HG03196 (cell line): ENCODE measurements at regions not wholly inside any gene's neighbourhood (a gene's known extent, or its start where the extent isn't known, plus 50 kb on each side); places are given as distances from the start of the nearest gene placed in this dataset.

Experiments used
- ATAC-seq: cut with Tn5 transposase; IDR thresholded peaks from one replicate; pipeline ENCODE4 v1.9.1; 2021; ENCODE audit not compliant: unreplicated experiment

DNA sequence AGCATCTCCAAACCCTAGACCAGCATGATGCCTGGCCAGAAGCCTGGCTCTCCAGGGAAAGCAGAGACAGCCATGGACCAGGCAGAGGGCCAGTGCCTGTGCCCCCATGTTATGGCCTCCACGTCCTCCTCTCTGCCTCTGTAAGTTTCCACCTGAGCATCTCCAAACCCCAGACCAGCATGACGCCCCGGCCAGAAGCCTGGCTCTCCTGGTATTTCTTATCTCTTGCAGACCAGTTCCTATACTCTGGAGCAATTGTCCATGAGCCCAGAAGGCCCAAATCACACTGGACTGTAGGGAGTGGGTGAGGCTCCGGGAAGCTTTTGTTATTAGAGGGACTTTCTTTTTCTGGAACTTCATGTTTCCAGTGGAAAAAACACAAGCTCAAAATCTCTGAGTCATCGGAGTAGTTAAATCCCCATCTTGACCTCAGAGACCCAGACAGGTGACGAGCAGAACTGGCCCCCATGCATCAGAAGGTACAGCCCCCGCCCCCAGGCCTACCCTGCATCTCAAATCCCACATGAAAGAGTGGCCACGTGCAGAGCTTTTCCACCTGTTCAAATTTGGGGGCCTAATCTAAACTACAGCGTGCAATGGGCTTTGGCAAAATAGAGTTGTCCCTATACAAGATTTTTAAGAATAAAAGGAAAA lies 110.2 kb upstream of the FOXQ1 start:
- no peak for ATAC-seq

DNA sequence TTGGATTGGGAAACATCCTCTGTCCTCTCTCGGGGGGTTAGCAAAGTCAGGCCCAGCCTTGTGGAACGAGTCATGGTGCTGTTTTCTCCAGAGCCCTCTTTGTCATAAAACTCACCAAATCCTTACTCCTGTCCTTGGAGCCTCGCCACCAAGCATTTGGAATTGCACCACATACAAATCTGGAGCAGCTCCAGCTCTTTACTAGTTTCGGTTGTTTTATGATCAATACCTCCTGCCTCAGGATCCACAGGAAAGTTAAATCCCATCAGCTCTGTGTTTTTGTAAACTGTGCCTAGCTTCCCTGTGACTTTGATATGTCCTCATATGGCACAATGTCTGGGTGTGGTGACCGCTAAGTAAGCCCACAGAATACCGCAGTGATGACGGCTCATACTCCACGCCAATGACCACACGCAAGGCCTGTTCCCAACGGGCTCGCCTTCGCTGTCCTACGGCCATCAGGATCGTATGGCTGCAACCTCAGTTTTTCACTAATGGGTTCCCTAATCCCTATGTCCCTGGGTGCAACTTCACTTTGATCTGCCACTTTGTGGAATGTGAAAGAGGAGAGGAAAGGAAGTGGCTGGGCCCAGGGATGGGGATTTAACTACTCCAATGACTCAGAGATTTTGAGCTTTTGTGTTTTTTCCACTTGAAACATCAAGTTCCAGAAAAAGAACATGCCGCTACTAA lies 111.3 kb upstream of the FOXQ1 start:
- ATAC-seq = no peak

DNA sequence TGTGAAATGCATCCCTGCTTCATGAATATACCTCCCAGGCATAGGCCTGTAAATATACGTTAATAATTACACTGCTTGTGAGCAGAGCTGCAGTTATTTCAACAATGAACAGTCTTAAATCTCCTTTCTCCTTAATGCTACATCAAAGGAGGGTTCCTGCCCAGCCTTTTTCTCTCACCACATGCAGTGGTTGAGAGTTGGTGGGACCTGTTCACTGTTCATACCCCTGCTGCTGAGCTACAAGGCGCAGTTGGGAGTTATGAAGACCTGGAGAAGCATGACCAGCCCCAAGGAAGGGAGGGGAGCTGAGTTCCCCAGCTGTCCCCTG lies 111.9 kb upstream of the FOXQ1 start:
- ATAC-seq = no peak

DNA sequence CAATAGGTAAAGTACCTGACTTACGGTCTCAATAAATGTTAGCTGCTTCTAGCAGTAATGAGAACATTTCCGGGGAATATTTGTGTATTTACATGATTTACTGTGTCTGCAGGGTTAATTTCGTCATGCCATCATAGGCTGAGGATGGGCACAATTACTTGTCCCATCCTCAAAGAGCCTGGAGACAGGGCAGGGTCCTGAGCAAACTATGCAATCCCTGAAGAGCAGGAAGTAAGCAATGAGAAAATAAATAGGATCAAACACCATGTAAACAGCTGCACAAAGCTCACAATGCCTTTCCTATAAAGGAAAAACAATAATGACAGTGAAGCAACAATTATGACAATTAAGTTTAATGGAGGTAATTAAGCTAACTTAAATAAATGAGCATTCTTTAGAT lies 114.6 kb upstream of the FOXQ1 start:
- ATAC-seq = no peak

DNA sequence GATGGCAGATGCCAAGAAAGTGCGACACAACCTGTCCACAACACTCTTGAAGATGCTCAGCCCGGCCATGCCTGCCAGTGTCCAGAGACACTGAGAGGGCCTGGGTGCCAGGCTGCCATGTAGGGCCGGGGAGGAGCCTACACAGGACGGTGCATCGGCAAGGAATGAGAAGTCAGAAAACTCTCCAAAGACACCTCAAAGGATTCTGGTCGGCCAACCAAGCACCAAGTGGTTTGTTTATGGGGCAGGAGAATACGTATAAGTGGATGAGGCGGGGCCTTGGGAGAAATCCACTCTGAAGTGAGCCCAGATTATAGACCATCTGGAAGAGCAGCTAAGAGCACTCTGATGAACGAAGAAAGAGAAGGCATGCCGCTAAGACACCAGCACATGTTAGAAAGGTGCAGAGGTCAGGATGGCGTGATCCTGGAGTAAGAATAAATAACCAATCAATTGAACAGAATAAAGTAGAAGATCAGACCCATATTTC lies 120.7 kb upstream of the FOXQ1 start:
- no peak for ATAC-seq

DNA sequence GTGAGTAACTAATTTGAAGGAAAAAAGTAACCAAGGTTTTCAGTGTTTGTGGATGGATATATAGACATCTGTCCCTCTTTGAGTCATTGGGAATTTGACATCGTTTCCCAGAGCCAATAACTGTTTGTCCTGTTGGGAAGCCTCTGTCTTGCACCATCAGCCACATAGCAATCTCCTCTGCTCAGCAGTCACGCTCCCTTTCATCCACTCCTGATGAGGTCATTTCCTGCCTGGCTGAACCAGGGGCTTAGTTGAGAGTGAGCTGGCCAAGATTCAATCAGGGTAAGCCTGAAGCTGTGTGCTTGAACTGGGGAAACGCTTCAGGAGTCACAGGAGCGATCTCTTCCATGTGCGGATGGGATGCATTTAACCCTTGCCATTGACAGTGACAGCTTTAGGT lies 121.5 kb upstream of the FOXQ1 start:
- no peak for ATAC-seq

DNA sequence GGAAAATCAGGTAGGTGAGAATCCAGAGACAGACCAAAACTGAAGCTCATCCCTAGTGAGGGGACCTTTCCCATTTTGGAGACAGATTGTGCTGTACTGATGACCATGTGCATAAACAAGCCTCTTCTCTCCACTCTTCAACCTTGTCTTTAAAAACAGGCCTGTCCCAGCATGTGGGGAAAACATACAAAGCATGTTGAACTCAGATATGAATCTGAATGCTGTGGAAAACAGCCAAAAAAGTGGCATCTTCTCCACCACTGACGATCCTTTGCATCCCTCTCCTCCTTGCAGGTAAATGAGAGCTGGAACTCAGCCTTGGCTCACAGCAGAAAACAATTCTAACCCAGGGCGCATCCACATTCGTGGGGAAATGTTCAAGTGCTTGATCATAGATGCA lies 123.7 kb upstream of the FOXQ1 start:
- no peak for ATAC-seq

DNA sequence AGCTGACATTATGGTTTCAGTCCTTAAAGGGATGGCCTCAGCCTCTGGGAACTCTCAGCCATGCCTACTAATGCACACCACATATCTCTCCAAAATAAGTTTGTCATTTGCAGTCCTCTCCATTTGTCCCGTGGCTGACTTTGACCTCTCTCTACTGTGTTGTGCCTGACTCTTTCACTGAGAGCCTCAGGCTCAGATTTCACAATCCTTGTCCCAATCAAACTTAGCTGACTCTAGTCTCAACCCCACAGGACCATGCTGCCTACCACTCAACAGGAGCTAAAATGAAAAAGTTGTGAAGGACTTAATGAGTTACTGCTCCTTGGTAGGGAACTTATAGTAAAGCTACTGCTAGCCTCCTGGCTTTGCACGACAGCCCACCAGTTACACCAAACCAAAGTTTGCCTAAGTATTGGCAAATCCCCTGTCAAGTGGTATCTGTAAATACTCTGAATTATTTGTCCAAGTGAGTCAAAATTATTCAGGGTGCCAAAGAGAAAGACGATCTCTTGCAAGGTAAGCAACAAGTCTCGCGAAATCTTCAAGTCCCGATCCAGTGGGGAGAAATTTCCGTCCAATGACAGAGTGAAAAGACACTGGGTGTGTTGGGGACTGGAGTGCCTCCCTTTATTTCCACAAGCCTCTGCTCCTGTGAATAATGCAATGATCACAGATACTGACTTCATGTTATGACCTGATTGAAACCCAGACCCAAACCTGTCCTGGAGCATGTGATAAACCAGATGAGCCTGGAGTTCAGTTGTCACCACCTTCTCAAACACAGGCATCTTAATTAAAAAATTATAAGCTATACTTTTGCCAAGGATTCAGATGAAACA lies 124.4 kb upstream of the FOXQ1 start:
- no peak for ATAC-seq

DNA sequence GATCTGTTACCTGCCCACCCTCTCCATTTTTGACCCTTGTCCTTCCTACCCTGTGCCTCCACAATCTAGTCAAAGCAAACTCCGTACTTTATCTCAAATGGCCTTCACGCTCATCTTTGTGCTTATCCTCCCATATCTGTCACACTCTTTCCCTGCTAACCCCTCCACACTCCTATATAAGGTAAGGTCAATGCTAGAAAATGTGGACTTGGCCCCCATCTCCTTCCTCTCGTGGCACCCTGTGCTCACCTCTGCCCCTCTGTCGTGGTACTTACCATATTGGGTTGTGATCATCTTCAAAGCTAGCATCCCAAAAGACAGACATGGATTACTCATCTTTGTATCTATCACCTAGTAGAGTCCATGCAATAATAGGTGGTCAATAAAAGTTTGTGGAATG lies 127.6 kb upstream of the FOXQ1 start:
- no peak for ATAC-seq

DNA sequence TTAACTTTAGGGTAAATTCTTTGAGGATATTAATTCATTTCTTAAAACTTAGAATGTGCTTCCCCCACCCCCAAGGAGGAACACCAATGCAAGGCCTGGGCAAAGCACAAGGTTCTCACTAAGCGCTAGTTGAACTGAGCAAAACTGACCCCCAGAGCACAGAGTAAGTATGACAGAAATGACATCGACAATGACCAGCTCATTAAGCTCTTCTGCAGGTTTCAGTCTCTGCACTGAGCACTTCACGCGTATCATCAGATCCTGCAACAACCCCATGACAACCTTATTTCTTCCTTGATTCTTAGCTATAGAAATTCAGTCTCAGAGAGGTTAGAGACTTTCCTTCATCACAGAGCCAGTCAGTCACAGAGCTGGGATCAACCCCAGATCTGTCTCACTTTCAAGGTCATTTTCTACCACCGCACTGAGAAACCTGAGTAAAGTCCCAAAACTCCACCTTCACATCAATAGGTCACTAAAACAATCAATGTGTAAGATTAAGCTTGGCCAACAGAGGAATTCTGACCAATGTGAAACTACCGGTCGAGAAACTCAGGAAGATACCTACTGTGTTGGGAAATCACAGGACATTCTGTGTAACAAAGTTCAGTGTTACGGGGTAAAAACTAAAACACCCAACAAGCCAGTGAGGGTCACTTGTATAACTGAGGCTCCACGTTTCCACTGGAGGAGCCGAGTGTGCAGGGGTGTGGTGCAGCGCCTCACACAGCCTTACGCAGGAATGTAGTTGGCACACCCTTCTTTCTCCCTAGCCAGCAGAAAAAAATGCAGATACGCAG lies 129.0 kb upstream of the FOXQ1 start:
- ATAC-seq = no peak

DNA sequence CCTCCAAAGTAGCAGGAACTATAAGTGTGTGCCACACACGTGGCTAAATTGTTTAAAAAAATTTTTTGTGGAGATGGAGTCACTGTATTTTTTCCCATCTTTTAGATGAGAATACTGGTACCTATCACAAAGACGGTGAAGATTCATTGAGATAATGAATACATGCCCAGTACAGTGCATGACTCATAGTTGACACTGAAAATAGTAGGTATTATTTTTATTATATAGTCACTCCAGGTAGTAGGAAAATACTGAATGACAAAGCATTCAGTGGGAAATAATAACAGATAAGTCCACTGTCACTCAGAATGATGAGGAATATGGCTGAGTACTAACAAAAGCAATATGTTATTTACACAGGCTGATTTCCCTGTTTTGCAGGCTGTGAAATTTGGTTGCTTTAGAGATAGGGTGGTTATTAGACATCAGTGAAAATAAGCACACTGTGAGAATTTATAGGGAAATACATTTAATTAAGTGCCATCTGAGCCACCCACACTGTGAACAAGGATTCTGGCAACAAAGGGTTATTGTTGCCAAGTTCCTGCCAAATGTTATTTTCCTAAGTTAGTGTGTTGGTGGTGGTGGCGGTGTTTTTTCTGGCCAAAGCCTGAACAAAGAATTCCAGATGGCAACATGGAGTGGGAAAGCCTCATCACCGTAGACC lies 129.8 kb upstream of the FOXQ1 start:
- no peak for ATAC-seq

DNA sequence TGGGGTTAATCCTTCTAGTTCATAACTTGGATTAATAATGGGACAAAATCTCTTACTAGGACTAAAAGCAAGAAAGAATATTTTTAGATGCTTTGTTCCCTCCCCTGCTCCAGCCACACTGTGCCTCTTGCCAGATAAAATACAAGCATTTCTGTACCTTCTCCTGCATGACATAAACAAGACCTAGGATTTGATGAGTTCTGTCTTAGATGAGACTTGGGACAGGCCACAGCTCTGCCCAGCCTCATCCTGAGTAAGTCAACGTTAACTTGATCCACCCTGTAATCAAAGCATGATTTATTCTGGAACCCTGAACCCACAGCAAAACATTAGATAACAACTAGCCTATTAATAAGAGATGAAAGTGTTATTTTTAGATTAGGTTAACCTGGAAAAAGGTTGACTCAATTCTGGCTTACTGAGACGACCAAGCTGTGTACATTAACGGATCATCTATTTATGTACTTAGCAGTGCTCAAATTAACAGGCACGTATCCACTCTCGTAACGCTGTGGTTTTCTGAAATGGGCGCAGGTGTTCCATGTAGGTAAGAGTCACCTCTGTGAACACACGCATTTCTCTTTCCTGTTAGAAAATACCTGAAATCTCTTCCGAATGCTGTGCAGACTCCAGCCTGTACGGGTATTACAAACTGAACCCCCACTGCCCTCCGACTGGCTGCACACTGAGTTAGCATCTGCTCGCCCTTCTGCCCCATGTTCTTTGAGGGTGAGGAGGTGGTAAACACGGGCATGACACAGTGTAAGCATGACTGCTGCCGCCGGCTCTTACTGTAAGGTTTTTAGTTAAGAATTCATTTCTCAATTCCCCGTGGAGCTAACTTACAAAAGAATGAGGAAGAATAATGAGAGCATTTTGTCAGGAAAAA lies 132.1 kb upstream of the FOXQ1 start:
- ATAC-seq = no peak

DNA sequence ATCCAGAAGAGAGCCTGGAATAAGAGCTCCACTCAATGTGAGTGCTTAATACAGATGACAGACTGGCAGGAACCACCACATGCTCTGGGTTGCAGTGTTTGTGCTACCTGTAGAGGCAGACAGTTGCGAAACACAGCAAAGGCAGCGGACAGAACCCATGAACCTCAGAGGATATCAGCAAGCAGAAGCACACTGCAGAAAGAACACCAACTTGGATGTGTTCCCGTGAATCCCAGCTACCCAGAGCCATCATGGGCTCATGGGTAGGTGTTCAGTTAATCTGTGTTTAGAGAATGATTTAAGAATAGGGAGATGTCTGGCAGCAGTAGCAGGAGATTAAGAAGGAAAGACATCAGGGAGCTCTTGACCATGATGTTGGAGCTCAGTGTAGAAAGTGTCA lies 133.3 kb upstream of the FOXQ1 start:
- ATAC-seq = no peak

DNA sequence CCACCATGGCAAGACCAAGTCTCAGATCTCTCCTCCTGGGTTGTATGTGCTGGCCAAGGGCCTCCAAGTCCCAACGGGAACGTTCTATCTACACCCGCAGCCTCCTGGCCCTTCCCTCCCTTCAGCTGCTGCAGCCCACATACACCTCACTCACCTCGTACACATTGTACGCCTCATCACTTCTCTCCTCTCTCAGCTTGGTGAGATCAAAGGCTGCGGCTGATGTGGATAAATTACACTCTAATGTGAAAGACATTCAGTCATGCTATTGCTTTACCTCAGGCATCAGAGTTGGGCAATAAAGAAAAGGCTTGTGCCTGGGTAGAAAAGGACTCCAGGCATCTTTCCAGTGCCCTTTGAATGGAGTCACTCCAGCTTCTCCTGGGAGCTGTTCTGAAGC lies 135.3 kb upstream of the FOXQ1 start:
- no peak for ATAC-seq

DNA sequence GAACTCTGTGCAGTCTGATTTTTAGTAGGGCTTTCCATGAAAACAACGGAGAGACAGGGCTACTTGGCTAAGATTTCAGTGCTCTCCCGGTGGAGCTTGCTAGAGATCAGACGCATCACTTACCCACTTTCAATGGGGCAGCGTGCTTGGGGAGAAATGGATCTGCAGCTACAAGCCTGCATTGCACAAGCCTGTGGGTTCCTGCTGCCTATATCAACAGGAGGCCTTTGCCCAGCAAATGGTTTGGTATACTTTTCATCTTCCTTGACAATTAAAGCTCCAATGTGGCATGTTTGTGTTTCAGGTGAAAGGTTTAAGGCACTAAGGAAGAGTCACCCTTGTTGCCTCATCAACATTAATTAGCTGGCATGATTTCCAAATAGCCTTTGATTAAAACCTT lies 136.0 kb upstream of the FOXQ1 start:
- no peak for ATAC-seq

DNA sequence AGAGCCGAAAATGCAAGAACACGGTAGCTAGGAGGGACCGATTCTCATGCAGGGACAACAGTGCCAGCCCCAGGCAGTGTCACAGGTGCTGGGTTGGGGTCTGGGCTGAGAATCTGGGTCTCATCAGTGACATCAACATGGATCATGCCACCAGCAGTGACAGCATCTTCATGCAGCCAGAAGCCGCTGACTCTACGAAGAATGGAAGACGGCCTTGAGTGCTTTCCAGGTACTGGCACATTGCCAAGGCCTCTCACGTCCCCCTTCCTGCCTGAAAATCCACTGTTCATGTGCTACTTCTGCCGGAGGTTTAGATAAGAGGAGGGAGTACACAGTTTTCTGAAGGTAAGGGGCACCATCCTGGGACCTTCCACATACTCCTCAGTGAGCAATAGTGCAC lies 141.1 kb upstream of the FOXQ1 start:
- ATAC-seq = no peak

DNA sequence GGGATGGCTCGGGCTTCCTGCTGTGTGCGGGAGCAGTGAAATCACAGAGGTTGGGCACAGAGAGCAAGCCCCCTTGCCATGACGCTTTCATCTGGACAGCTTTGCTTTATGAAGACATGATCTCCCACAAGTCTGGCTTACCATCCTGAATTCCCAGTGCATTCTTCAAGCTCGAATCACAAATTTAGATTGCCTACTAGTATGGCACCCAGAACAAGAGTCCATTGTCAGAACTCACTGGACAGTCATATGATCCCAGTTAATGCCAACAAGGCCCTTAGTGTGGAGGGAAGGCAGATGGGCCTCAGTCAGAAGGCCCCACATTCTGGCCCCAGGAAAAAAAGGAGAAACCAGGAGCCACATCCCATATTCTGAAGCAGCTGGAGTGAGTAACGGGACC lies 147.3 kb upstream of the FOXQ1 start:
- ATAC-seq = no peak

DNA sequence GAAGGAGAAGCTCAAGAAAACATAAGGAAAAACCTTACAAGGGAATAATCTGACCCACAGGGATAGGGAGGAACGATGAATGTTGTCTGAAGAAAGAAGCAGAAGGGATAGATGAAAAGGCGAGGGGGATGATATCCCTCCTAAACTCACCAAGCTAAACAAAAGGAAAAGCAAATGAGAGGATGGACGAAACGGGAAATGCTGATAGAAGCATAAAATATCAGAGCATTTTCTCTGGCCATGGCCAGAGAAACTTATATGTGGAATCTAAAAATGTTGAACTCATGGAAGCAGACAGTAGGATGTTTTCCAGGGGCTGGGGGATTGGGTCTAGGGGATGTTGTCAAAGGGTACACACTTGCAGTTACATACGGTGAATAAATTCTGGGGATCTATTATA lies 148.4 kb upstream of the FOXQ1 start:
- no peak for ATAC-seq

DNA sequence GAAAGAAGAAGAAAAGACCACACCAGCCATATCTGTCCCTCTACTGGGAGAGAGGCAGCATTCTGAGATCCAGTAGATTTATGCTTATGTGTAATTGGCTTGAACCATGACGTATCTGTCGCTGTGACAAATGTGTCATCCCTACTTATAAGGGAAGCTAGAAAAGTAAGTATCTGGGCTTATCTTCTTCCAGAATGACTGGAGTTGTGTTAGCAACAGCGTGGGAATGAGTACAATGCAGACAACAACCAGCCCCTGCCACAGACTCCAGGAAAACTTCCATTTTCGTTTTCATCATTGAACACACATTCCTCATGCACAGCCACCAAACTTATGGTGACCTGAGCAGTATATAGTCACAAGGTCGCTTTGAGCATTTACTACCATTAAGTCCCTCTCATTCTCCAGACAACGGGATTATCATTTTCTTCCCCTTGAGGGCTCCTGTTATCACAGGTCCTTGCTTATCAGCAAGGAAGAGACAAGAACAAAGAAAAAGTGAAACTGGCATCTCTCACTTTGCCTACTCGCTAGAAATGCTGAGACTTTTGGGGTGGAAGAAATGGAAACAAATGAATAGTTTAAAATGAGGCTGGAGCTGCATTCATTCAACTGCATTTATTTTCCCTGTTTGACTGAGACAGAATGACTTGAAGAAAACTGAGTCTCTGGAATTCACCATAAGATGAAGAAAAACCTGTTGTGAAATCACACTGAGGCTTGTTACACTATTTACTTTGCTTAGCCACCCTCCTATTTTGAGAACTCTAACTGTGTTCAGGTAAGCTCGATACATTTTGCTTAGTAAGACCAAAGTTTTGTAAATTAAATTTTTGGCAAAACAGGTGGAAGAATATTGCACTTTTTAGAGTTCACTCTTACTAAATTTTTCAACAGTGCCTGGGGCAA lies 149.3 kb upstream of the FOXQ1 start:
- no peak for ATAC-seq
